GM12874 (cell line): ENCODE measurements at regions not wholly inside any gene's neighbourhood (a gene's known extent, or its start where the extent isn't known, plus 50 kb on each side); places are given as distances from the start of the nearest gene placed in this dataset.

Experiments
- CTCF ChIP-seq: IDR thresholded peaks from 2 replicates; pipeline ENCODE4 v1.5.1; 2011; ENCODE audit warnings: low read depth, mild to moderate bottlenecking, control low read depth, low read length, moderate library complexity; ENCODE audit not compliant: insufficient read depth

- TF ChIP-seq CTCF, result no peak
Observed at GRCh38 chr5:60446917-60447316, 253.0 kb downstream of the DEPDC1B start.

DNA sequence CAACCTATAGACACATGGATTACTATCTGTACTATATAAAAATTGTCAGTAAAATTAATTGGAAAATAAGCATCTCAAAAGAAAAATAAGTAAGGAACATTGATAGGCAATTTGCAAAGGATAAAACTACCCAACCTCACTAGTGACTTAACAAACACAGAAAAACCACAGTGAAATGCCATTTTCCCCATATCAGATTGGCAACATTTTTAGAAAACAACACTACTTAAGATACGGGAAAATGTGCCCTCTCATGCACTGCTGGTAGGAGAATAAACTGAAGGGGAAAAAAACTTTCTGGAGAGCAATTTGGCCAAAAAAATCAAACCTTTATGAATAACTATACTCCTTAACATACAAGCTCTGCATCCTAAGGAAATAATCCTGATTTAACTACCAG, 254.0 kb downstream of the DEPDC1B start:
- TF ChIP-seq CTCF, result no peak

DNA sequence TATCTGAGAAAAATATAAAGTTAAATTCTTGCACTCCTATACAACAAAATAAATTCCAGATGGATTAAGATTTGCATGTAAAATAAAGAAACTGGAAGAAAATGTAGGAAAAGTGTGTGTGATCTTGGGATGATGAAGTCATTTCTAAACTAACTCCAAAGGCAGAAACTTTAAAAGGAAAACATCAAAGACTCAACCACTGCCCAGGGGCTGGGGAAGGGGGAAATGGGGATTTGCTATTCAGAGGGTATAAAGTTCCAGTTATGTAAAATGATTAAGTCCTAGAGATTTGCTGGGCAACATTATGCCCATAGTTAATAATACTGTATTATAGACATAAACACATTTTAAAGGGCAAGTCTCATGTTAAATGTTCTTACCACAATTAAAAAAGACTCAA, 254.5 kb downstream of the DEPDC1B start:
- no peak for TF ChIP-seq CTCF

DNA sequence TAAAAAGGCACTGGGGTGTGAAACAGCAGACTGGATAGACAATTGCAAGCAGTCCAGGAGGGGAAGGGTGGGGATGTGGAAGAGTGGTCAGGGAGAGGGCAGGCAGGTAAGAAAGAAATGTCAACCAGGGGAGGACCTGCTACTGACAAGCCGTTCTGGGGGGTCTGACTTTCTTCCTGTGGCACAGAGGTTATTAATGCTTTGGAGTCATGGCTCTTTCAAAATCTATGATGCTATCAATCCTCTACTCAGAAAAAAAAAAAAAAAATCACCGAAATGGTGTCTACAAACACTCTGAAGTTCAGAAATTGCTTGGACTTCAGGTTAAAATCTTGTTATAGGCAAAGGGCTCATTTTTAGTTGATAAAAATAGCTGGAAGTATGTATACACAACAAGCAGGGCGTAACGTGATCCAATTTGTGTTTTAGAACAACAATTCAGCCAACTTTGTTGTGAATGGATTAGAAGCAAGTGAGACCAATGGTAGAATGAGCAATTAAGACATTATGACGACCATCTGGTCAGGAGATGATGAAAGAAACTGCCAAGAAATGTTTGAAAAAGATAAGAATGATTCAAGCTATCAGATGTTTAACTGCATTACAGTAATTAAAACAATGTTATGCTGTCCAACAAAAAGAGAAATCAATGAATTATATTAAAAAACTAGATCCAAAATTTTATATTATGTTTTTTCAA, 255.2 kb downstream of the DEPDC1B start:
- no peak for TF ChIP-seq CTCF

GRCh38 chr5:60439552-60439951, 260.4 kb downstream of the DEPDC1B start:
- TF ChIP-seq CTCF, result no peak

DNA sequence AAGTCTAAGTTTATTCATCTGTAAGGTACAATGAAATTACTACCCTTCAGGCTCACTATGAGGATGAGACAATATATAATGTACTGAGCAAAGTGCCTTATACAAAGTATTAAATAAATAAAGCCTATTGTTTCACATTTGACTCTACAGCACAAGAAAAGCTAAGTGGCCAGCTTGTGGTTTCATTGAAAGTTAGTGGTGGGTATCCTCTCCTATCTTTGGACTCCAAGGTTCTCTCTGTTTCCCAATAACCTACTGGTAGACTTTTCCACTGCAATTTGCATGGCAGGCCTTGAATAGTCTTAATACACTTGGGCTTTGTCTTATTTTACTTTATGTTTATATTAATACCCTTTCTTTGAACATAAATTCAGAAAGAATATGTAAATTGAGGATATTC, 262.7 kb downstream of the DEPDC1B start:
- TF ChIP-seq CTCF, result no peak

DNA sequence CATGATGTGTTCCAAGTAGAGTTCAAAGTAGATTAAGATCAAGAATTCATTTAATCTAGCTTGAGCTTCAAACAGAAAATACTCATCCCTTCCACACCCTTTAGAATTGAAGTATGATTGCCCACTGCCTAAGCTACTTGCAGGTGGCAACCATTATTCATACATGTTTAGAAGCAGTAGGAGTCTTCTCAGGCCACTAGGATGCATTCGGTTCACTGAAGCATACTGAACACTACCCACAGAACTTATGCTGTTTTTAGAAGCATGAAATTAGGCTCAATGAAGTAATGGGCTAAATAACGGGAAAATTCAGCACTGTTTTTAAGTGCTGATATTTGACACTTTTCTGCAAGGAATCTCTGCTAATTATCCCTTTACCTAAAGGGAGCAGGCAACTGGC, 263.4 kb downstream of the DEPDC1B start:
- TF ChIP-seq CTCF, result no peak
